ENCODE measurements at regions not wholly inside any gene's neighbourhood (a gene's known extent, or its start where the extent isn't known, plus 50 kb on each side); places are given as distances from the start of the nearest gene placed in this dataset.

DNA sequence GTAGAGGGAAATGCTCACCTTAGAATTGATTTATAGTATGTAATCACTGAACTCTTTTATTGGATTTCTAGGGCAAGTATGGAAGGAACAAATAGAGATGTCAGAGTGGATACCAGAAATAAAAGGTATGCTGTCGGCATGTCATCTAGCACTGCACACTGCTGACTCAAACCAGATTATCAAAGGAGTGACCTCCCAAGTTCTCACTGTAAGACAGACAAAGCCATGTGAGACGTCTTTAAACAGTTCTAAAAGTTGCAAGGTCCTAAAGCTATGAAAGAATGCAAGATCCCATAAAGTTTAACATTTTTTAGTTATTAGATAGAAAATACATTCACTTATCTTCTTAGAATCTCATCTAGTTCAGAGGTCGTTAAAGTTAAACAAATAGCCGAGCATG, 70.0 kb upstream of the CPM start:
- no peak for DNase-seq (ENCODE audit: low spot score in 2 of 2)
- H3K4me3 ChIP-seq (ENCODE audit: low read depth, poor library complexity, severe bottlenecking), result no peak overlapping the region
- WGBS, 2 donors, result 73 to 85% methylated on average over 4 of the region's 4 CpGs
- intact Hi-C loops (cut with DNase I; ENCODE audit: low total_unique reads), result no loop called here
- TF ChIP-seq, protein P1, sequence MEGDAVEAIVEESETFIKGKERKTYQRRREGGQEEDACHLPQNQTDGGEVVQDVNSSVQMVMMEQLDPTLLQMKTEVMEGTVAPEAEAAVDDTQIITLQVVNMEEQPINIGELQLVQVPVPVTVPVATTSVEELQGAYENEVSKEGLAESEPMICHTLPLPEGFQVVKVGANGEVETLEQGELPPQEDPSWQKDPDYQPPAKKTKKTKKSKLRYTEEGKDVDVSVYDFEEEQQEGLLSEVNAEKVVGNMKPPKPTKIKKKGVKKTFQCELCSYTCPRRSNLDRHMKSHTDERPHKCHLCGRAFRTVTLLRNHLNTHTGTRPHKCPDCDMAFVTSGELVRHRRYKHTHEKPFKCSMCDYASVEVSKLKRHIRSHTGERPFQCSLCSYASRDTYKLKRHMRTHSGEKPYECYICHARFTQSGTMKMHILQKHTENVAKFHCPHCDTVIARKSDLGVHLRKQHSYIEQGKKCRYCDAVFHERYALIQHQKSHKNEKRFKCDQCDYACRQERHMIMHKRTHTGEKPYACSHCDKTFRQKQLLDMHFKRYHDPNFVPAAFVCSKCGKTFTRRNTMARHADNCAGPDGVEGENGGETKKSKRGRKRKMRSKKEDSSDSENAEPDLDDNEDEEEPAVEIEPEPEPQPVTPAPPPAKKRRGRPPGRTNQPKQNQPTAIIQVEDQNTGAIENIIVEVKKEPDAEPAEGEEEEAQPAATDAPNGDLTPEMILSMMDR (IDR thresholded peaks at IDR 0.05), result no peak
- TF ChIP-seq POLR2A (IDR thresholded peaks at IDR 0.05), result no peak

DNA sequence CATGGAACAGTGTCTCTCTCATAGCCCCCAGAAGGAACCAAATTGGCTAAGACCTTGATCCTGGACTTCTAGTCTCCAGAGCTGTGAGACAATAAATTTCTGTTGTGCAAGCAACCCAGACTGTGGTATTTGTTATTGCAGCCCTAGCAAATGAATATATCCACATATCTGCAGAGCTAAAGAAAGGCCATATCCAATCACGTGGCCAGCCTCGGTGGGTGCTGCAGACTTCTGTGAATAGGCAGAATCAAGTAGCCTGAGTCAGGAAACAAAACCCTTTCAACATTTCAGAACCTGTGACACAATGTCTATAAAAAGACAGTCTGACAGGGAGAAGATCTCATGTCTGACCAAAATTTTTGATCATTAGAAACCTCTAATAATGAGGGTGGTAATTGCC, 71.0 kb upstream of the CPM start:
- no peak for DNase-seq (ENCODE audit: low spot score in 2 of 2)
- TF ChIP-seq POLR2A (IDR thresholded peaks at IDR 0.05), result no peak
- TF ChIP-seq, protein P1 (IDR thresholded peaks at IDR 0.05), result no peak
- intact Hi-C loops (cut with DNase I; ENCODE audit: low total_unique reads), result no loop called here
- WGBS, 2 donors, result 80 to 81% methylated on average over 2 of the region's 2 CpGs
- H3K4me3 ChIP-seq (ENCODE audit: low read depth, poor library complexity, severe bottlenecking), result no peak overlapping the region

DNA sequence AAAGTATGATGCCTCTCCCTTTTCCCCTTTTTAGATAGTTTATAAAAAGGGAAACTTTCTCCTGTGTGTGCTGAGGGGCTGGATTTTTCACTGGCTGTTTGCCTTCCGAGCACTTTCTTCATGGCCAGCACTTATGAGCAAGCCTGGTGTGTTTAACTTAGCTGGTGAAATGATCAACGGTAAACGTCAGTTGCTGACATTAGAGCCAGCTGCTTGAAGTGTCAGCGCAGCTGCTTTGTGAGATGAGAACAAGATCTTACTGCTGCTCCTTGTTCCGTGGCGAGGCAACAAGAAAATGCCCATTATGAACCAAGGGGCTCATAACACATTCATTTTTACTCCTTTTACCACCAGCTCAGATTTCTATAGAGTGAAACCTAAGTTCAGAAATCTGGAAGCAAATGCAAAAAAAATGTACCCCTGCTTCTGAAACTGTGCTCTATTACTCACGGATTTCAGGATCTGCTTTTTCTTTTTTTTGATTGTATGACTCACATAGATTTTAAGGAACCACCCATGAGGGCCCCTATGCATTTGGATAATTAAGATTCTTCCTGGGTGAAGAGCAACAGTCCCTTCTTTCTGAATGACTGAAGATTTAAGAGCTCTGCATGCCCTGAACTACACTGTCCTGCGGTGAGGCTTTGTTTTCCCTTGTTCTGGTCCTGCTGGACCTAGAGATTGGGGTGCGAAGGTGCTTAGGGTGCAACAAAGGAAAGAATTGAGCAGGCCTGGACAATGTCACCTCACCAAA, 74.3 kb upstream of the CPM start:
- no peak for DNase-seq (ENCODE audit: low spot score in 2 of 2)
- intact Hi-C loops (cut with DNase I; ENCODE audit: low total_unique reads), result no loop called here
- 18 to 27% methylated on average over 9 of the region's 9 CpGs for WGBS, 2 donors
- H3K4me3 ChIP-seq (ENCODE audit: low read depth, poor library complexity, severe bottlenecking), result no peak overlapping the region
- no peak for TF ChIP-seq POLR2A (IDR thresholded peaks at IDR 0.05)
- TF ChIP-seq, protein P1 (IDR thresholded peaks at IDR 0.05), result no peak

DNA sequence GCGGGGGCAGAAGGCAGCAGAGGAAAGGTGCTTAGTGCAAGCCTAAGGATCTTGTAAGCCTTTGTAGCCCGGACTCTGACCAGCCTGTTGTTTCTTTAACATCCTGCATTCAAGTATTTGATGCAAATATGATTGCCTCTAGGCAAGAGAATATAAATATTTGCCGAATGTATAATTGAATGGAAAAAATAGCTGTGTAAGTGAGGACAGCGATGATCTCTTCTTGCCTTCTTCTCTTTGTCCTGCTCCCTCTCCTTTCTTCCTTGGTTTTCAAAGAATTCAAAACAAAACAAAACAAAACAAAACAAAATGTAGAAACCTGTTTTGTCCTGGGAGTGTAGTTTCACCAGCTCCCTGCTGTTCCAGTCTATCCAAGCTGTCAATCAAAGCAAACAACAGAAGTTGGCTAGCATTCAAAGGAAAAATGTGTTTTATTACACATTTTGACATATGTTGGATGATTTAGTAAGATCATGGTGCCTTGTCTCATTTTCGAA, 74.9 kb upstream of the CPM start:
- intact Hi-C loops (cut with DNase I; ENCODE audit: low total_unique reads), result no loop called here
- DNase-seq (ENCODE audit: low spot score in 2 of 2), result no peak
- 39 to 54% methylated on average over 5 of the region's 5 CpGs for WGBS, 2 donors
- no peak overlapping the region for H3K4me3 ChIP-seq (ENCODE audit: low read depth, poor library complexity, severe bottlenecking)
- TF ChIP-seq, protein P1 (IDR thresholded peaks at IDR 0.05), result no peak
- TF ChIP-seq POLR2A (IDR thresholded peaks at IDR 0.05), result no peak

DNA sequence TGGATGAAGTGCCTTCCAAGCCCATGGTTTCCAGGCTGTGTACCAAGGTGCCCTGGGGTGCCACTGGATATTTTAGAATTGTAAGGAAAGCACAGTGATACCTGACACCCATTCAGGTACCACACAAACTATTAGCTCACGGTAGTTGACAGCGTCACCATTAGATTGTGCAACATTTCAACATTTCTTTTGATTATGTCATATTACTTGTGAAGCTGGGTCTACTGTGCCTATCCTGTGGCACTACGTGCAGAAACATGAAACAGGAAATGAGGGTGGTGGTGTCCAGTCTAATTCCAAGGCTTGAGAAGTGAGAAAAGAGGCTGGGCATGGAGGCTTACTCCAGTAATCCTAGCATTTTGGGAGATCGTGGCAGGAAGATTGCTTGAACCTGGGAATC, 75.5 kb upstream of the CPM start:
- TF ChIP-seq, protein P1 (IDR thresholded peaks at IDR 0.05), result no peak
- no peak for TF ChIP-seq POLR2A (IDR thresholded peaks at IDR 0.05)

DNA sequence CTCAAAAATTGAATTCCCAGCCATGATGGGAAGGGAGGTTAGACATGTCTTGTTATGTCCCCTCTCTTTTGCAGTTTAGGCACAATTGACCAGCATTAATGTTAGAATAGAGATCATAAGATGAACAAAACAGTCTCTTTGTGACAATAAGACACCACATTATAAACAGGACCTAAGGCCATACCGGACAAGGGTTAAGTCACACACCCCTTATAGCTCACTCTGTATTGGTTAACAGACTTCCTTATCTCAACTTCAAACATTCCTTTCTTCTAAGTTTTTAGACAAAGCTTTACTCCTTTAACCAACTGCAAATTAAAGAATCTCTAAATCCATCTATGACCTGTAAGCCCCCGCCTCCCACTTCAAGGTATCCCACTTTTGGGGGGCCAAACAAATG, 81.1 kb upstream of the CPM start:
- 84 to 90% methylated on average over 2 of the region's 2 CpGs for WGBS, 2 donors
- intact Hi-C loops (cut with DNase I; ENCODE audit: low total_unique reads), result no loop called here
- H3K4me3 ChIP-seq (ENCODE audit: low read depth, poor library complexity, severe bottlenecking), result no peak overlapping the region
- no peak for DNase-seq (ENCODE audit: low spot score in 2 of 2)
- TF ChIP-seq POLR2A (IDR thresholded peaks at IDR 0.05), result no peak
- TF ChIP-seq, protein P1 (IDR thresholded peaks at IDR 0.05), result no peak

More for the DNA sequence above, 75.5 kb upstream of the CPM start:
- DNase-seq (ENCODE audit: low spot score in 2 of 2), result no peak
- intact Hi-C loops (cut with DNase I; ENCODE audit: low total_unique reads), result no loop called here
- H3K4me3 ChIP-seq (ENCODE audit: low read depth, poor library complexity, severe bottlenecking), result no peak overlapping the region
- 46 to 70% methylated on average over 4 of the region's 4 CpGs for WGBS, 2 donors

All from lower leg skin (tissue), 4 donors.